Upper lobe of left lung (tissue), 6 donors: ENCODE measurements at regions not wholly inside any gene's neighbourhood (a gene's known extent, or its start where the extent isn't known, plus 50 kb on each side); places are given as distances from the start of the nearest gene placed in this dataset.

Source experiments
- ATAC-seq, 2 donors: fragments of 200-7000 bp; cut with Tn5 transposase; one replicate each; pipeline ENCODE4 v1.9.1; 2022; ENCODE audit warnings: mild to moderate bottlenecking in 2 of 2, moderate library complexity in 2 of 2; ENCODE audit not compliant: low FRiP score in 2 of 2
- DNase-seq, 2 donors: peaks; one replicate each; pipeline ENCODE4 v3.0.0-alpha.2; 2019 to 2020
- H3K27ac ChIP-seq, 4 donors: fragments of 200-600 bp; sonication (generic); one replicate each; pipeline ENCODE4 v1.5.1; 2016 to 2019
- H3K27me3 ChIP-seq, 4 donors: fragments of 200-600 bp; sonication (generic); one replicate each; pipeline ENCODE4 v1.5.1; 2017 to 2019
- H3K36me3 ChIP-seq, 4 donors: fragments of 200-600 bp; sonication (generic); one replicate each; pipeline ENCODE4 v1.5.1; 2016 to 2019
- H3K4me1 ChIP-seq, 4 donors: fragments of 200-600 bp; sonication (generic); one replicate each; pipeline ENCODE4 v1.5.1; 2018 to 2019
- H3K4me3 ChIP-seq, 4 donors: fragments of 200-600 bp; sonication (generic); one replicate each; pipeline ENCODE4 v1.5.1; 2017 to 2019; ENCODE audit warnings: mild to moderate bottlenecking in 2 of 4, moderate library complexity in 1 of 4
- H3K9me3 ChIP-seq, 4 donors: fragments of 200-600 bp; sonication (generic); one replicate each; pipeline ENCODE4 v1.5.1; 2018 to 2019
- EP300 ChIP-seq, 4 donors: sonication (generic); formaldehyde crosslinking; IDR thresholded peaks; one replicate each; pipeline ENCODE4 v1.5.1; 2017; ENCODE audit warnings: antibody characterized with exemption in 4 of 4, control low read depth in 2 of 4
- POLR2A ChIP-seq, 4 donors: fragments of 450-650 bp; IDR thresholded peaks; one replicate each; pipeline ENCODE4 v1.5.1; 2016 to 2017; ENCODE audit warnings: antibody characterized with exemption in 4 of 4, mild to moderate bottlenecking in 2 of 4
- POLR2AphosphoS5 ChIP-seq, 2 donors: sonication (generic); formaldehyde crosslinking; IDR thresholded peaks; one replicate each; pipeline ENCODE4 v1.5.1; 2017; ENCODE audit warnings: antibody characterized with exemption in 2 of 2
- WGBS, 2 donors: methylation state at CpG; one replicate each; pipeline ENCODE4 v1.1.5; 2017 to 2018; 5-methylcytosine and 5-hydroxymethylcytosine counted together
- TF ChIP-seq, protein P1 (sequence below), 6 experiments: fragments of 450-650 bp in 4 of 6; fragments of 200-600 bp in 2 of 6; sonication (generic) in 2 of 6; IDR thresholded peaks; one replicate each; pipeline ENCODE4 v1.5.1; 2016 to 2019; ENCODE audit warnings: antibody characterized with exemption in 6 of 6
- donor health status: DM: no; HTN: no; CAD: no; lungs with moderate emphysema.
- donor health status: DM: no; HTN: yes; CAD: no; lungs with severe emphysema.

DNA sequence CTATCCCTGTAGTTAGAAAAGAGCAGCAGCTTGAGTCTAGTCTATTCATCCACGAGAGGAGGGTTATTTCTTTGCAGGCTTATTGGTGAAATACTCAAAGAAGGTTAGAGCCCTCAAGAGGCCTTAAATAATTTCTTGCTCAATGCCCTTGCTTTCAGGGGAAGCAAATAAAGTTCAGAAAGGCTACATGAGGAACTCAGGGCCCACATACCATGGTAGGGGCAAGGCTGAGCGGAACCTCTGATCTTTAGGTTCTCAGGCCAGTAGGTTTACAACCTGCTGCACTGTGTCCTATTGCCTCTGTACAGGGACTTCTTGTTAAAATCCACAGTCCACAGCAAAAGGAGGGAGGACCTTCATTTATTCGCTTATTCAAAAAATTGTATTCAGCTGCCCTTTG lies 101.7 kb downstream of the ADAMTS15 start:
- 56 to 87% methylated on average over 3 of the region's 3 CpGs for WGBS, 2 donors
- peaks cover 0 to 29% (median 5%) of the 10 kb centered on the region in 4 donors for H3K4me1 ChIP-seq
- no peaks in the 10 kb centered on the region for H3K27me3 ChIP-seq
- H3K36me3 ChIP-seq = no peaks in the 10 kb centered on the region
- no peaks in the 10 kb centered on the region for H3K9me3 ChIP-seq
- TF ChIP-seq, protein P1, sequence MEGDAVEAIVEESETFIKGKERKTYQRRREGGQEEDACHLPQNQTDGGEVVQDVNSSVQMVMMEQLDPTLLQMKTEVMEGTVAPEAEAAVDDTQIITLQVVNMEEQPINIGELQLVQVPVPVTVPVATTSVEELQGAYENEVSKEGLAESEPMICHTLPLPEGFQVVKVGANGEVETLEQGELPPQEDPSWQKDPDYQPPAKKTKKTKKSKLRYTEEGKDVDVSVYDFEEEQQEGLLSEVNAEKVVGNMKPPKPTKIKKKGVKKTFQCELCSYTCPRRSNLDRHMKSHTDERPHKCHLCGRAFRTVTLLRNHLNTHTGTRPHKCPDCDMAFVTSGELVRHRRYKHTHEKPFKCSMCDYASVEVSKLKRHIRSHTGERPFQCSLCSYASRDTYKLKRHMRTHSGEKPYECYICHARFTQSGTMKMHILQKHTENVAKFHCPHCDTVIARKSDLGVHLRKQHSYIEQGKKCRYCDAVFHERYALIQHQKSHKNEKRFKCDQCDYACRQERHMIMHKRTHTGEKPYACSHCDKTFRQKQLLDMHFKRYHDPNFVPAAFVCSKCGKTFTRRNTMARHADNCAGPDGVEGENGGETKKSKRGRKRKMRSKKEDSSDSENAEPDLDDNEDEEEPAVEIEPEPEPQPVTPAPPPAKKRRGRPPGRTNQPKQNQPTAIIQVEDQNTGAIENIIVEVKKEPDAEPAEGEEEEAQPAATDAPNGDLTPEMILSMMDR (IDR thresholded peaks at IDR 0.05) = no peak
- H3K27ac ChIP-seq = peak overlapping the region in 1 of 4 donors; percentile 30
- DNase-seq = no peak
- H3K4me3 ChIP-seq = no peak overlapping the region
- no peak for ATAC-seq

DNA sequence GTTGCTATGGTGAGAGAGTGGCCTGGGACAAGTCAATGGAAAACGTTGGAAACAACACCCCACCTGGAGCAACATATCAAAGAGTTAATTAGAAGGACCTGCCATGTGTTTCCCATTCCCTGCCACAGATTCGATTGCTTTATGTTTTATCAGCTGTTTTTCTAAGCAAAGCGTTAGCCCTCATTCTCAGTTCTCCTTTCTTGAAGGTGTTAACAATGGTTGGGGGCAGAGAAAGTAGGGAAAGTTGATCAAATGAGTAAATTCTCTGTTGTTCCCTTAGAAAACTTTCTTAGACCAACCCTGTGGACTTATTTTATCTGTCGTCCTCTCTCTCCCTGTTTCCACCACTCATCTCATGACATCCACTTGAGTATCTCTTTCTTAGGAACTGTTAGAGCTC lies 102.5 kb downstream of the ADAMTS15 start:
- Histone ChIP-seq H3K4me1 (peaks cover 0 to 29% (median 8%) of the 10 kb centered on the region in 4 donors), H3K27ac (peak overlapping the region in 1 of 4 donors; percentile 10)
- TF ChIP-seq POLR2AphosphoS5 (IDR thresholded peaks at IDR 0.05) (no peak), POLR2A (IDR thresholded peaks at IDR 0.05) (no peak), EP300 (IDR thresholded peaks at IDR 0.05) (no peak)
- TF ChIP-seq, protein P1 (IDR thresholded peaks at IDR 0.05) = no peak

DNA sequence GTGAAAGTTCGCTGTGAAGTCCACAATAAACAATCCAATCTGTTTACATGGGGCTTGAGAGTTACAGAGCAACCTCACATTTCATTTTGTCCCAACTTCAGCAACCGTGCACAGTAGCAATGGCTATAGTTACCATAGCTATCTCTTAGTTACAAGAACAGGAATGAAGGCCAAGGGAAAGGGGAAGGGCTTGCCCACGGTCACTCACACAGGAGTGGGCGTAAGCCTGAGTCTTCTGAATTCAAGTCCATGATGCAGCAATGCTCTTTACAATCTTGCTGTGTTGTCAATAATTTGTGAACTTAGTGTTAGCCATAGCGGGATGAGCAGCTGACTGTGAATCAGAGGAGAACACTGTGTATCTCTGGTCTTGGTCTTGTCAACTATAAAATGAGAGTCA lies 102.9 kb downstream of the ADAMTS15 start:
- no peak overlapping the region for H3K27ac ChIP-seq
- 63 to 66% methylated on average over 5 of the region's 5 CpGs for WGBS, 2 donors

More for the DNA sequence above, 102.5 kb downstream of the ADAMTS15 start:
- no peaks in the 10 kb centered on the region for H3K36me3 ChIP-seq
- no peaks in the 10 kb centered on the region for H3K27me3 ChIP-seq
- no peak for ATAC-seq
- no peak overlapping the region for H3K4me3 ChIP-seq
- 42 to 46% methylated on average over 4 of the region's 4 CpGs for WGBS, 2 donors
- DNase-seq = no peak
- H3K9me3 ChIP-seq = no peaks in the 10 kb centered on the region

DNA sequence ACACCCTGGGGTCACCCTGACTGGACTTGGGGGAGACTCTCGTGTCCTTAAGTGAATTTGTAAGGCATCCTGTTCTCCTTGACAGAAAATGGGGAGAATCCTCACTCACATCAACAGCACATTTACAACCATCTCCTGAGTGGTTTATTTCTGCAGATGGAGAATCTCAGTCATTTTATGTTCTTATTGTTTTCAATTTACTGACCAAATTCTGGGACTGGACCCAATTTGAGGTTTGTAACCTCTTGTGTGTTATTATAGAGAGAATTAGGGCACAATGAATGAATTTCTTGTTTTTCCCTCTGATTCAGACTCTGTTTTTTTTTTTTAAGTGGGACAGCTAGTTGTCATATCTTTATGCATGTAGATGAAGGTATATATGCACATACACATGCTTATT lies 104.9 kb downstream of the ADAMTS15 start:
- 56% methylated on average over 1 of the region's 1 CpG for WGBS, 2 donors
- no peak for DNase-seq
- no peaks in the 10 kb centered on the region for H3K9me3 ChIP-seq

More for the DNA sequence above, 102.9 kb downstream of the ADAMTS15 start:
- DNase-seq (no peak), ATAC-seq (peak in 1 of 2 donors; percentile 38)
- TF ChIP-seq, protein P1 (IDR thresholded peaks at IDR 0.05) = no peak
- TF ChIP-seq POLR2AphosphoS5 (IDR thresholded peaks at IDR 0.05) (no peak), EP300 (IDR thresholded peaks at IDR 0.05) (no peak), POLR2A (IDR thresholded peaks at IDR 0.05) (no peak)
- Histone ChIP-seq H3K4me3 (no peak overlapping the region), H3K4me1 (peaks cover 0 to 29% (median 8%) of the 10 kb centered on the region in 4 donors), H3K9me3 (no peaks in the 10 kb centered on the region), H3K36me3 (no peaks in the 10 kb centered on the region), H3K27me3 (no peaks in the 10 kb centered on the region)

More for the DNA sequence above, 104.9 kb downstream of the ADAMTS15 start:
- no peak overlapping the region for H3K4me3 ChIP-seq
- H3K4me1 ChIP-seq = peaks cover 0 to 22% (median 8%) of the 10 kb centered on the region in 4 donors
- H3K27me3 ChIP-seq = no peaks in the 10 kb centered on the region
- no peak for TF ChIP-seq POLR2AphosphoS5 (IDR thresholded peaks at IDR 0.05)
- TF ChIP-seq, protein P1 (IDR thresholded peaks at IDR 0.05) = no peak
- TF ChIP-seq POLR2A (IDR thresholded peaks at IDR 0.05) = no peak
- TF ChIP-seq EP300 (IDR thresholded peaks at IDR 0.05) = no peak
- H3K27ac ChIP-seq = no peak overlapping the region
- no peak for ATAC-seq
- H3K36me3 ChIP-seq = no peaks in the 10 kb centered on the region
